ENCODE measurements at regions not wholly inside any gene's neighbourhood (a gene's known extent, or its start where the extent isn't known, plus 50 kb on each side); places are given as distances from the start of the nearest gene placed in this dataset.

GRCh38 chr7:24456526-24457218 is 116.6 kb upstream of the PALS2 start:
- H3K4me3 ChIP-seq (ENCODE audit: low read depth, low read length) = no peak overlapping the region
- TF ChIP-seq, protein P1, sequence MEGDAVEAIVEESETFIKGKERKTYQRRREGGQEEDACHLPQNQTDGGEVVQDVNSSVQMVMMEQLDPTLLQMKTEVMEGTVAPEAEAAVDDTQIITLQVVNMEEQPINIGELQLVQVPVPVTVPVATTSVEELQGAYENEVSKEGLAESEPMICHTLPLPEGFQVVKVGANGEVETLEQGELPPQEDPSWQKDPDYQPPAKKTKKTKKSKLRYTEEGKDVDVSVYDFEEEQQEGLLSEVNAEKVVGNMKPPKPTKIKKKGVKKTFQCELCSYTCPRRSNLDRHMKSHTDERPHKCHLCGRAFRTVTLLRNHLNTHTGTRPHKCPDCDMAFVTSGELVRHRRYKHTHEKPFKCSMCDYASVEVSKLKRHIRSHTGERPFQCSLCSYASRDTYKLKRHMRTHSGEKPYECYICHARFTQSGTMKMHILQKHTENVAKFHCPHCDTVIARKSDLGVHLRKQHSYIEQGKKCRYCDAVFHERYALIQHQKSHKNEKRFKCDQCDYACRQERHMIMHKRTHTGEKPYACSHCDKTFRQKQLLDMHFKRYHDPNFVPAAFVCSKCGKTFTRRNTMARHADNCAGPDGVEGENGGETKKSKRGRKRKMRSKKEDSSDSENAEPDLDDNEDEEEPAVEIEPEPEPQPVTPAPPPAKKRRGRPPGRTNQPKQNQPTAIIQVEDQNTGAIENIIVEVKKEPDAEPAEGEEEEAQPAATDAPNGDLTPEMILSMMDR (conservative IDR thresholded peaks at IDR 0.05; ENCODE audit: low read depth, low read length) = no peak
- no peak for DNase-seq (ENCODE audit: low read depth)

DNA sequence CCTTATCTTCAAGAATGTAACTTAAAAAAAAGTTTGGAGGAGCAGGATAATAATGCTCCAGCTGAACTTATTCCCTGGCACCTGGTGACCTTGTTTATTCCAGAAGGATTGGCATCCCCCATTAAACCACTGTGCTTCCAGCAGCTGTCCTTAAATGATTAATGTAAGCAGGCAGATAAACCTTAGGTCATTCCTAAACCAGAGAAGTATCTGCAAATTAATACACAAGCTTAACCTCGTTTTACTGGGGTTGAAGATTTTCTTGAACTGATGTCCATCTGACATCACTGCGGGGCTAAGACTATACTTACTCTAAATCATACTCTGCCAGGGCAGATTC is 116.1 kb upstream of the PALS2 start:
- TF ChIP-seq, protein P1 (conservative IDR thresholded peaks at IDR 0.05; ENCODE audit: low read depth, low read length) = no peak
- H3K4me3 ChIP-seq (ENCODE audit: low read depth, low read length) = no peak overlapping the region
- DNase-seq (ENCODE audit: low read depth) = no peak

DNA sequence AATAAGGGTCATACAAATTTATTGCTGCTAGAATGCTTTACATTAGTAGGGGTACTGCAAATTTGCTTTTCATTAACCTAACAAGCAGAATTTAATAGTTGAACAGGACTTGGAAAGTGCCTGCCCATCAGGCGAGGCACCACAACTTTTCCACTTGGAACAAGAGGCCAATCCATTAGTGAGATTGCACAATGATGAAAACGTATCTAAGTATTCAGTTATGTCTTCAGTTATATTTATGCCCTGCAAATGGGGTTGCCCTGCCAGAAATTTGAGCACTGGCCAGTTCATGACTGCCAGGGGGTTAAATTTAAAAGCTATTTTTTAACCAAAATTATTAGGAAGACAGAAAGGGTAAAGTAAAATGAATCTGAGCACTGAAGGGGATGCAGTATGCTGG is 111.1 kb upstream of the PALS2 start:
- no peak for DNase-seq (ENCODE audit: low read depth)
- no peak overlapping the region for H3K4me3 ChIP-seq (ENCODE audit: low read depth, low read length)
- TF ChIP-seq, protein P1 (conservative IDR thresholded peaks at IDR 0.05; ENCODE audit: low read depth, low read length) = no peak

DNA sequence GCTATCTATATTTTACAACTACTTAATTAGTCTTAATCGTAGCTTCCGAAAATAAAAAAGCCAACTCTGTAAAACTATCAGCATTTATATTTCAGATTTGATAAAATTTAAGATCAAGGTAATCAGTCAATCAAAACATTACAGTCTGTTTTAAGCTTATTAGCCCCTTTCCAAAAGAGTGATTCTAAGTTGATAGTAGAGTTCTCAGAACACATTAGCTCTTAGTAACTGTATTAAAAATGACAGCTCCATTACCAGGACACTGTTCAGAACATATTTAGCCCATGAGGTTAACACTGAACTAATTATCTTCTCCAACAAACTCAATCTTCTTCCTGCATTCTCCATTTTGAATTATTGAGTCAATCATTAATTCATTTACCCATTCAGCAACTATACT is 110.3 kb upstream of the PALS2 start:
- TF ChIP-seq, protein P1 (conservative IDR thresholded peaks at IDR 0.05; ENCODE audit: low read depth, low read length) = no peak
- DNase-seq (ENCODE audit: low read depth) = no peak
- no peak overlapping the region for H3K4me3 ChIP-seq (ENCODE audit: low read depth, low read length)

- TF ChIP-seq, protein P1 (conservative IDR thresholded peaks at IDR 0.05; ENCODE audit: low read depth, low read length) = no peak
- no peak for DNase-seq (ENCODE audit: low read depth)
These were observed 109.8 kb upstream of the PALS2 start for GRCh38 chr7:24463474-24463873.

DNA sequence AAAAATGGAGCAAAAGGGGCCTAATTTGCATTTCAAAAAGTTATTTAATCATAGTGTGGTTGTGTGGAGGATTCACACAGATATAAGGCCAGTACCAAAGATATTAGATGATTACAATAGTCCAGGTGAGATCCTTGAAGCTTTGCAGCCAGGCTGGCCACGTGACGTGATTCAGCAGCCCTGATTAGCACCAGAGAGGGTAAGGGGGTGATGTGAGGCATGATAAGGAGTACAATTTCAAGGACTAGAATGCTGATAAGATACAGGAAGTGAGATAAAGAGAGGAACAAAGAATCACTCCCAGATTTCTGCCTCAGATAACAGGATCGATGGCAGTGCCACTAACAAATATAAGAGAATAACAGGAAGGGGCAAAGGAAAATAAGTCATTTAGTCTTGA is 108.4 kb upstream of the PALS2 start:
- TF ChIP-seq, protein P1 (conservative IDR thresholded peaks at IDR 0.05; ENCODE audit: low read depth, low read length) = no peak
- no peak for DNase-seq (ENCODE audit: low read depth)
- no peak overlapping the region for H3K4me3 ChIP-seq (ENCODE audit: low read depth, low read length)

More at GRCh38 chr7:24463474-24463873, 109.8 kb upstream of the PALS2 start:
- no peak overlapping the region for H3K4me3 ChIP-seq (ENCODE audit: low read depth, low read length)

GRCh38 chr7:24466168-24466768 is 107.0 kb upstream of the PALS2 start:
- TF ChIP-seq, protein P1 (conservative IDR thresholded peaks at IDR 0.05; ENCODE audit: low read depth, low read length) = no peak
- no peak for DNase-seq (ENCODE audit: low read depth)
- H3K4me3 ChIP-seq (ENCODE audit: low read depth, low read length) = no peak overlapping the region

All from choroid plexus epithelial cell (primary cell).